ENCODE measurements at regions not wholly inside any gene's neighbourhood (a gene's known extent, or its start where the extent isn't known, plus 50 kb on each side); places are given as distances from the start of the nearest gene placed in this dataset.

- TF ChIP-seq CTCF (IDR thresholded peaks at IDR 0.05), result no peak
- TF ChIP-seq POLR2AphosphoS5 (IDR thresholded peaks at IDR 0.05), result no peak
These were observed 108.8 kb downstream of the MAGEC2 start for GRCh38 chrX:142096253-142096652.
